ACHN (cell line): ENCODE measurements at regions not wholly inside any gene's neighbourhood (a gene's known extent, or its start where the extent isn't known, plus 50 kb on each side); places are given as distances from the start of the nearest gene placed in this dataset.
A peak's percentile ranks its signal among the peaks of the same experiment; 100 is the strongest.
"Not testable (repeated sequence)": the region's sequence is repeated elsewhere in the genome, so short reads cannot be mapped to it uniquely, and the experiment has no call there.

Experiments
- DNase-seq: peaks from one replicate; pipeline ENCODE4 v3.0.0-alpha.2; 2015
- in situ Hi-C: cut with HindIII; loops from 2 replicates; pipeline ENCODE4 v1.10.0; 2017; ENCODE audit warnings: low sequenced_read_pairs, low pct_ligation_motif_present, low pct_unique_long_range_greater_than_20kb

- peak; percentile 30 for DNase-seq
- in situ Hi-C loops: no loop called here
These were observed 140.7 kb downstream of the DYRK2 start for GRCh38 chr12:67789266-67789665.

- DNase-seq: no peak
- in situ Hi-C loops: no loop called here
These were observed 142.1 kb downstream of the DYRK2 start for GRCh38 chr12:67790660-67791059.

GRCh38 chr12:67791362-67791761, 142.8 kb downstream of the DYRK2 start:
- in situ Hi-C loops, DNase-seq: not testable (repeated sequence)

GRCh38 chr12:67792185-67792584, 143.6 kb downstream of the DYRK2 start:
- no peak for DNase-seq
- in situ Hi-C loops: no loop called here

GRCh38 chr12:67794161-67794560, 145.6 kb downstream of the DYRK2 start:
- in situ Hi-C loops: no loop called here
- DNase-seq: no peak

GRCh38 chr12:67795236-67795635, 146.7 kb downstream of the DYRK2 start:
- in situ Hi-C loops: no loop called here
- DNase-seq: peak; percentile 75

GRCh38 chr12:67797185-67797741, 148.7 kb downstream of the DYRK2 start:
- DNase-seq: no peak
- in situ Hi-C loops: no loop called here

GRCh38 chr12:67797753-67798152, 149.2 kb downstream of the DYRK2 start:
- in situ Hi-C loops: no loop called here
- no peak for DNase-seq

- in situ Hi-C loops: no loop called here
- no peak for DNase-seq
These were observed 150.2 kb downstream of the DYRK2 start for GRCh38 chr12:67798768-67799167.

GRCh38 chr12:67802731-67803130, 154.2 kb downstream of the DYRK2 start:
- no peak for DNase-seq
- in situ Hi-C loops: no loop called here

GRCh38 chr12:67803278-67803993, 154.9 kb downstream of the DYRK2 start:
- in situ Hi-C loops: no loop called here
- DNase-seq: no peak

GRCh38 chr12:67804168-67804567, 155.6 kb downstream of the DYRK2 start:
- DNase-seq: no peak
- in situ Hi-C loops: no loop called here

GRCh38 chr12:67807814-67808213, 159.3 kb downstream of the DYRK2 start:
- no peak for DNase-seq
- in situ Hi-C loops: no loop called here

GRCh38 chr12:67810166-67810565, 161.6 kb downstream of the DYRK2 start:
- no peak for DNase-seq
- in situ Hi-C loops: no loop called here

GRCh38 chr12:67811437-67812361, 163.2 kb downstream of the DYRK2 start:
- DNase-seq: peak; percentile 42
- in situ Hi-C loops: no loop called here

GRCh38 chr12:67813456-67813904, 164.9 kb downstream of the DYRK2 start:
- no peak for DNase-seq
- in situ Hi-C loops: no loop called here

- DNase-seq: peak; percentile 37
- in situ Hi-C loops: no loop called here
These were observed 167.7 kb downstream of the DYRK2 start for GRCh38 chr12:67816269-67816668.

- in situ Hi-C loops: no loop called here
- DNase-seq: no peak
These were observed 169.9 kb downstream of the DYRK2 start for GRCh38 chr12:67818459-67818903.

GRCh38 chr12:67819902-67820301, 169.3 kb upstream of the IFNG-AS1 start:
- in situ Hi-C loops: no loop called here
- no peak for DNase-seq
